ENCODE measurements at regions not wholly inside any gene's neighbourhood (a gene's known extent, or its start where the extent isn't known, plus 50 kb on each side); places are given as distances from the start of the nearest gene placed in this dataset.
A peak's percentile ranks its signal among the peaks of the same experiment; 100 is the strongest.

- DNase-seq (ENCODE audit: low spot score in 2 of 2) (no peak), ATAC-seq (no peak)
- Mint-ChIP-seq H3K9me3 (no peaks in the 10 kb centered on the region), H3K27ac (no peak overlapping the region), H3K4me3 (no peak overlapping the region), H3K4me1 (no peaks in the 10 kb centered on the region), H3K36me3 (no peaks in the 10 kb centered on the region)
Observed at GRCh38 chr20:37611852-37612251, 82.0 kb upstream of the CTNNBL1 start.

GRCh38 chr20:37611346-37611745 lies 82.5 kb upstream of the CTNNBL1 start:
- no peak overlapping the region for H3K27ac Mint-ChIP-seq
- no peak overlapping the region for H3K4me3 Mint-ChIP-seq
- H3K4me1 Mint-ChIP-seq = no peaks in the 10 kb centered on the region
- no peak for DNase-seq (ENCODE audit: low spot score in 2 of 2)
- no peaks in the 10 kb centered on the region for H3K36me3 Mint-ChIP-seq
- ATAC-seq = no peak
- no peaks in the 10 kb centered on the region for H3K9me3 Mint-ChIP-seq

- Mint-ChIP-seq H3K4me1 (no peaks in the 10 kb centered on the region), H3K4me3 (no peak overlapping the region), H3K27ac (no peak overlapping the region), H3K9me3 (no peaks in the 10 kb centered on the region), H3K36me3 (no peaks in the 10 kb centered on the region)
- DNase-seq (ENCODE audit: low spot score in 2 of 2) (no peak), ATAC-seq (no peak)
Observed at GRCh38 chr20:37610203-37610798, 82.6 kb upstream of the BLCAP start.

GRCh38 chr20:37602634-37603033 lies 75.0 kb upstream of the BLCAP start:
- ATAC-seq (no peak), DNase-seq (ENCODE audit: low spot score in 2 of 2) (no peak)
- Mint-ChIP-seq H3K4me3 (no peak overlapping the region), H3K9me3 (no peaks in the 10 kb centered on the region), H3K27ac (no peak overlapping the region), H3K36me3 (no peaks in the 10 kb centered on the region), H3K4me1 (no peaks in the 10 kb centered on the region)

- H3K27ac Mint-ChIP-seq = no peak overlapping the region
- no peaks in the 10 kb centered on the region for H3K4me1 Mint-ChIP-seq
- no peak overlapping the region for H3K4me3 Mint-ChIP-seq
- no peak for DNase-seq (ENCODE audit: low spot score in 2 of 2)
- ATAC-seq = no peak
- no peaks in the 10 kb centered on the region for H3K36me3 Mint-ChIP-seq
- no peaks in the 10 kb centered on the region for H3K9me3 Mint-ChIP-seq
Observed at GRCh38 chr20:37600486-37600885, 72.8 kb upstream of the BLCAP start.

- DNase-seq (ENCODE audit: low spot score in 2 of 2) = no peak
- H3K27ac Mint-ChIP-seq = no peak overlapping the region
- no peaks in the 10 kb centered on the region for H3K4me1 Mint-ChIP-seq
- no peak overlapping the region for H3K4me3 Mint-ChIP-seq
- H3K9me3 Mint-ChIP-seq = no peaks in the 10 kb centered on the region
- peak; percentile 31 for ATAC-seq
- H3K36me3 Mint-ChIP-seq = no peaks in the 10 kb centered on the region
Observed at GRCh38 chr20:37598575-37599342, 71.1 kb upstream of the BLCAP start.

GRCh38 chr20:37598100-37598543 lies 70.4 kb upstream of the BLCAP start:
- no peaks in the 10 kb centered on the region for H3K4me1 Mint-ChIP-seq
- H3K4me3 Mint-ChIP-seq = no peak overlapping the region
- no peak for ATAC-seq
- no peak for DNase-seq (ENCODE audit: low spot score in 2 of 2)
- H3K9me3 Mint-ChIP-seq = no peaks in the 10 kb centered on the region
- H3K27ac Mint-ChIP-seq = no peak overlapping the region
- no peaks in the 10 kb centered on the region for H3K36me3 Mint-ChIP-seq

GRCh38 chr20:37596890-37597536 lies 69.3 kb upstream of the BLCAP start:
- no peaks in the 10 kb centered on the region for H3K36me3 Mint-ChIP-seq
- no peak overlapping the region for H3K4me3 Mint-ChIP-seq
- DNase-seq (ENCODE audit: low spot score in 2 of 2) (no peak), ATAC-seq (no peak)
- H3K9me3 Mint-ChIP-seq = no peaks in the 10 kb centered on the region
- H3K27ac Mint-ChIP-seq = no peak overlapping the region
- H3K4me1 Mint-ChIP-seq = no peaks in the 10 kb centered on the region

GRCh38 chr20:37596168-37596567 lies 68.5 kb upstream of the BLCAP start:
- DNase-seq (ENCODE audit: low spot score in 2 of 2) (no peak), ATAC-seq (no peak)
- H3K27ac Mint-ChIP-seq = no peak overlapping the region
- no peaks in the 10 kb centered on the region for H3K36me3 Mint-ChIP-seq
- no peaks in the 10 kb centered on the region for H3K9me3 Mint-ChIP-seq
- H3K4me3 Mint-ChIP-seq = no peak overlapping the region
- no peaks in the 10 kb centered on the region for H3K4me1 Mint-ChIP-seq

GRCh38 chr20:37593710-37594109 lies 66.0 kb upstream of the BLCAP start:
- Mint-ChIP-seq H3K36me3 (no peaks in the 10 kb centered on the region), H3K4me3 (no peak overlapping the region), H3K9me3 (no peaks in the 10 kb centered on the region), H3K4me1 (no peaks in the 10 kb centered on the region), H3K27ac (no peak overlapping the region)
- ATAC-seq (no peak), DNase-seq (ENCODE audit: low spot score in 2 of 2) (no peak)

GRCh38 chr20:37590938-37591490 lies 63.3 kb upstream of the BLCAP start:
- Mint-ChIP-seq H3K4me1 (no peaks in the 10 kb centered on the region), H3K36me3 (no peaks in the 10 kb centered on the region), H3K9me3 (no peaks in the 10 kb centered on the region), H3K27ac (no peak overlapping the region), H3K4me3 (no peak overlapping the region)
- no peak for DNase-seq (ENCODE audit: low spot score in 2 of 2)
- no peak for ATAC-seq

- no peaks in the 10 kb centered on the region for H3K36me3 Mint-ChIP-seq
- H3K27ac Mint-ChIP-seq = no peak overlapping the region
- peaks cover 2% of the 10 kb centered on the region for H3K9me3 Mint-ChIP-seq
- no peak for ATAC-seq
- DNase-seq (ENCODE audit: low spot score in 2 of 2) = no peak
- no peak overlapping the region for H3K4me3 Mint-ChIP-seq
- H3K4me1 Mint-ChIP-seq = no peaks in the 10 kb centered on the region
Observed at GRCh38 chr20:37586078-37586477, 58.4 kb upstream of the BLCAP start.

- ATAC-seq (no peak), DNase-seq (ENCODE audit: low spot score in 2 of 2) (no peak)
- H3K27ac Mint-ChIP-seq = no peak overlapping the region
- H3K4me3 Mint-ChIP-seq = no peak overlapping the region
- H3K36me3 Mint-ChIP-seq = no peaks in the 10 kb centered on the region
- no peaks in the 10 kb centered on the region for H3K4me1 Mint-ChIP-seq
- H3K9me3 Mint-ChIP-seq = peaks cover 2% of the 10 kb centered on the region
Observed at GRCh38 chr20:37584238-37584807, 56.6 kb upstream of the BLCAP start.

GRCh38 chr20:37581246-37581645 lies 53.6 kb upstream of the BLCAP start:
- Mint-ChIP-seq H3K4me1 (peaks cover 8% of the 10 kb centered on the region), H3K27ac (no peak overlapping the region), H3K36me3 (no peaks in the 10 kb centered on the region), H3K4me3 (no peak overlapping the region), H3K9me3 (peaks cover 2% of the 10 kb centered on the region)
- DNase-seq (ENCODE audit: low spot score in 2 of 2) = no peak
- no peak for ATAC-seq

GRCh38 chr20:37580069-37580468 lies 52.4 kb upstream of the BLCAP start:
- DNase-seq (ENCODE audit: low spot score in 2 of 2) = no peak
- no peak overlapping the region for H3K4me3 Mint-ChIP-seq
- peaks cover 9% of the 10 kb centered on the region for H3K4me1 Mint-ChIP-seq
- ATAC-seq = no peak
- H3K27ac Mint-ChIP-seq = no peak overlapping the region
- H3K9me3 Mint-ChIP-seq = no peaks in the 10 kb centered on the region
- H3K36me3 Mint-ChIP-seq = no peaks in the 10 kb centered on the region
